IMR-90 (cell line): ENCODE measurements at regions not wholly inside any gene's neighbourhood (a gene's known extent, or its start where the extent isn't known, plus 50 kb on each side); places are given as distances from the start of the nearest gene placed in this dataset.

ENCODE experiments used
- ATAC-seq: fragments of 200-7000 bp; cut with Tn5 transposase; 2 replicates; pipeline ENCODE4 v1.9.1; 2020; ENCODE audit warnings: low read depth, mild to moderate bottlenecking, moderate library complexity
- BruUV-seq: library from RNA; stranded (reverse); fragments of 400-500 nt; replicated peaks from 2 replicates; lab custom pipeline; 2021; lab: Mats Ljungman, UMichigan
- CTCF ChIA-PET: fragments of 300-600 bp; formaldehyde crosslinking; extraction: SDS; loops from one replicate; lab custom pipeline; 2021; ENCODE audit warnings: antibody characterized with exemption; lab: Yijun Ruan, JAX
- POLR2A ChIA-PET: fragments of 300-600 bp; sonication (Branson Sonifier 250); formaldehyde crosslinking; loops from one replicate; lab custom pipeline; 2022; ENCODE audit warnings: antibody characterized with exemption; ENCODE audit not compliant: unreplicated experiment; lab: Charles Lee
- DNase-seq: peaks from one replicate; pipeline ENCODE4 v3.0.0; 2013
- H2AFZ ChIP-seq: replicated peaks from 2 replicates; pipeline ENCODE3; 2013; ENCODE audit warnings: low read length, mild to moderate bottlenecking; ENCODE audit not compliant: poor library complexity
- H2AK5ac ChIP-seq: 2 replicates; pipeline ENCODE4 v1.6.1; 2013; ENCODE audit warnings: low read depth, low read length, inconsistent platforms
- H2AK9ac ChIP-seq: replicated peaks from 2 replicates; pipeline ENCODE3; 2013; ENCODE audit warnings: mild to moderate bottlenecking, low read depth, low read length, moderate library complexity; ENCODE audit not compliant: poor library complexity
- H2BK120ac ChIP-seq: 2 replicates; pipeline ENCODE4 v1.6.1; 2013; ENCODE audit warnings: low read depth, low read length, inconsistent platforms
- H2BK15ac ChIP-seq: 3 replicates; pipeline ENCODE4 v1.6.1; 2013; ENCODE audit warnings: low read depth, low read length, inconsistent platforms
- H2BK20ac ChIP-seq: 2 replicates; pipeline ENCODE4 v1.6.1; 2013; ENCODE audit warnings: low read depth, mild to moderate bottlenecking, inconsistent platforms, low read length, moderate library complexity
- H2BK5ac ChIP-seq: 2 replicates; pipeline ENCODE4 v1.6.1; 2013; ENCODE audit warnings: mild to moderate bottlenecking, low read depth, low read length, inconsistent platforms; ENCODE audit not compliant: poor library complexity, severe bottlenecking
- H3K14ac ChIP-seq: replicated peaks from 2 replicates; pipeline ENCODE4 v1.6.1; 2013; ENCODE audit warnings: low read depth, low read length, inconsistent platforms
- H3K18ac ChIP-seq: 2 replicates; pipeline ENCODE4 v1.6.1; 2013; ENCODE audit warnings: low read depth, low read length, control low read depth
- H3K23ac ChIP-seq: 2 replicates; pipeline ENCODE4 v1.6.1; 2013; ENCODE audit warnings: low read depth, low read length, inconsistent platforms
- H3K27ac ChIP-seq: 2 replicates; pipeline ENCODE4 v1.5.1; 2013; ENCODE audit warnings: mild to moderate bottlenecking, control low read depth, low read length; ENCODE audit not compliant: insufficient read depth
- H3K27me3 ChIP-seq: 2 replicates; pipeline ENCODE4 v1.6.1; 2013; ENCODE audit warnings: low read length; ENCODE audit not compliant: control insufficient read depth, insufficient read depth
- H3K36me3 ChIP-seq: 2 replicates; pipeline ENCODE4 v1.6.1; 2013; ENCODE audit warnings: low read length, mixed read lengths; ENCODE audit not compliant: control insufficient read depth, insufficient read depth
- H3K4ac ChIP-seq: 2 replicates; pipeline ENCODE4 v1.6.1; 2013; ENCODE audit warnings: low read depth, low read length, inconsistent platforms
- H3K4me1 ChIP-seq: 2 replicates; pipeline ENCODE4 v1.6.1; 2013; ENCODE audit warnings: low read length, mixed read lengths; ENCODE audit not compliant: control insufficient read depth, insufficient read depth
- H3K4me2 ChIP-seq: 2 replicates; pipeline ENCODE4 v1.6.1; 2013; ENCODE audit warnings: low read depth, mild to moderate bottlenecking, control low read depth, low read length, moderate library complexity
- H3K4me3 ChIP-seq: 2 replicates; pipeline ENCODE4 v1.5.1; 2013; ENCODE audit warnings: low read depth, mild to moderate bottlenecking, control low read depth, low read length, moderate library complexity; ENCODE audit not compliant: insufficient read depth
- H3K56ac ChIP-seq: 2 replicates; pipeline ENCODE4 v1.6.1; 2013; ENCODE audit warnings: low read length, inconsistent platforms; ENCODE audit not compliant: insufficient read depth; ENCODE audit errors: extremely low read depth
- H3K79me1 ChIP-seq, 2 experiments: 2 replicates each; pipeline ENCODE4 v1.6.1; 2013; ENCODE audit warnings: low read length in 2 of 2, inconsistent platforms in 1 of 2, low read depth in 1 of 2
- H3K9ac ChIP-seq: 2 replicates; pipeline ENCODE4 v1.6.1; 2013; ENCODE audit warnings: low read depth, low read length, control low read depth
- H3K9me1 ChIP-seq: 2 replicates; pipeline ENCODE4 v1.6.1; 2013; ENCODE audit warnings: low read length, inconsistent platforms; ENCODE audit not compliant: insufficient read depth
- H3K9me3 ChIP-seq: 2 replicates; pipeline ENCODE4 v1.6.1; 2013; ENCODE audit warnings: low read length; ENCODE audit not compliant: control insufficient read depth, insufficient read depth
- H4K20me1 ChIP-seq: 2 replicates; pipeline ENCODE4 v1.6.1; 2013; ENCODE audit warnings: low read length, inconsistent platforms; ENCODE audit not compliant: insufficient read depth
- H4K5ac ChIP-seq: 2 replicates; pipeline ENCODE4 v1.6.1; 2013; ENCODE audit warnings: mild to moderate bottlenecking, low read depth, low read length, control low read depth
- H4K8ac ChIP-seq, 2 experiments: 2 replicates each; pipeline ENCODE4 v1.6.1; 2013; ENCODE audit warnings: low read depth in 2 of 2, low read length in 2 of 2, control low read depth in 1 of 2, inconsistent platforms in 1 of 2
- H4K91ac ChIP-seq: 2 replicates; pipeline ENCODE4 v1.6.1; 2013; ENCODE audit warnings: low read depth, low read length, inconsistent platforms; ENCODE audit not compliant: insufficient read depth
- BHLHE40 ChIP-seq: fragments of 150-350 bp; IDR thresholded peaks from 2 replicates; pipeline ENCODE4 v1.6.1; 2016; ENCODE audit warnings: mild to moderate bottlenecking, low read depth, low read length
- CHD1 ChIP-seq: IDR thresholded peaks from 2 replicates; pipeline ENCODE4 v1.6.1; 2012; ENCODE audit warnings: low read depth, low read length, improper control_type of control experiment
- FOS ChIP-seq: fragments of 150-350 bp; IDR thresholded peaks from 2 replicates; pipeline ENCODE4 v1.6.1; 2016; ENCODE audit warnings: low read depth, low read length
- MXI1 ChIP-seq: IDR thresholded peaks from 2 replicates; pipeline ENCODE4 v1.6.1; 2012; ENCODE audit warnings: low read depth, mild to moderate bottlenecking, low read length, moderate library complexity, borderline replicate concordance
- NFE2L2 ChIP-seq: fragments of 150-350 bp; IDR thresholded peaks from 2 replicates; pipeline ENCODE4 v1.6.1; 2016; ENCODE audit warnings: low read depth, mild to moderate bottlenecking, low read length
- POLR2A ChIP-seq: IDR thresholded peaks from 2 replicates; pipeline ENCODE4 v1.6.1; 2012; ENCODE audit warnings: mild to moderate bottlenecking, low read depth, low read length
- RAD21 ChIP-seq: IDR thresholded peaks from 2 replicates; pipeline ENCODE4 v1.6.1; 2012; ENCODE audit warnings: low read length, improper control_type of control experiment
- RCOR1 ChIP-seq: IDR thresholded peaks from 2 replicates; pipeline ENCODE4 v1.6.1; 2012; ENCODE audit warnings: mild to moderate bottlenecking, low read length, improper control_type of control experiment; ENCODE audit not compliant: insufficient replicate concordance
- RFX5 ChIP-seq: IDR thresholded peaks from 2 replicates; pipeline ENCODE4 v1.8.0; 2012; ENCODE audit warnings: low read depth, mild to moderate bottlenecking, low read length, moderate library complexity
- SMC3 ChIP-seq: fragments of 150-350 bp; IDR thresholded peaks from 2 replicates; pipeline ENCODE4 v1.6.1; 2016; ENCODE audit warnings: low read depth, mild to moderate bottlenecking, antibody characterized with exemption, low read length, moderate library complexity
- WGBS, 2 experiments: methylation state at CpG; one replicate each; pipeline versions ENCODE4 v1.1.5 to v1.1.7; 2013; ENCODE audit warnings: missing lambda C conversion rate in 2 of 2; ENCODE audit not compliant: insufficient read length in 1 of 2; ENCODE audit errors: extremely low coverage in 2 of 2; 5-methylcytosine and 5-hydroxymethylcytosine counted together
- dilution Hi-C: fragments of 300-500 bp; cut with HindIII; formaldehyde crosslinking; loops from one replicate; pipeline ENCODE4 v1.14.3; 2018; ENCODE audit warnings: low sequenced_read_pairs; ENCODE audit not compliant: unreplicated experiment
- in situ Hi-C: fragments of 300-500 bp; cut with MboI; formaldehyde crosslinking; loops from 3 replicates; pipeline ENCODE4 v1.14.3; 2019; ENCODE audit warnings: low sequenced_read_pairs, inconsistent platforms, mixed read lengths
- intact Hi-C: fragments of 100-400 bp; cut with micrococcal nuclease; formaldehyde crosslinking; loops from 2 replicates; pipeline ENCODE4 v1.10.0; 2022
- TF ChIP-seq, protein P1 (sequence below): conservative IDR thresholded peaks from 2 replicates; pipeline ENCODE4 v1.5.1; 2012; ENCODE audit warnings: mild to moderate bottlenecking, low read depth, low read length, improper control_type of control experiment
- TF ChIP-seq, protein P2 (sequence below): fragments of 150-350 bp; IDR thresholded peaks from 2 replicates; pipeline ENCODE4 v1.6.1; 2016; ENCODE audit warnings: low read depth, mild to moderate bottlenecking, low read length, moderate library complexity, borderline replicate concordance

DNA sequence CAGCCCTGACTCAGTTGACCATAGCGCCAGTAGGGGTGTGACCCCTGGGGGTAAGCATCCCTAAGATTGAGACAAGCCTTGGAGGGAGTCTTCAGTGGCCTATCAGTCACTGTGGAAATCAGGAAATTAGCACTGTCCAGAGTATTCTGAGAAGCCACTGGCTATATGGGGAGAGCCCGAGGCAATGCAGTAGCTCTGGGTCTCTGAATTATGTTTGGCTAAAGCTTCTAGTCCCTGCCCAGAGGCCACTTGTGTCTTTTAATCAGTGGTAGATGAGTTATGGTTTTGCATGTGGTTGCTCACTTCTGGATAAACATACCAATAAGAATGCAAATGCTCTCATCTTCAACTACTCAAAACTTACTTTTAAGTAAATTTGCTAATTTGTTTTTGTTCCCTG, 100.6 kb upstream of the TOX3 start:
- Histone ChIP-seq H3K27ac (no peak overlapping the region), H3K4me3 (no peak overlapping the region), H2BK5ac (no peak overlapping the region), H3K36me3 (no peaks in the 10 kb centered on the region), H4K91ac (no peak overlapping the region), H2AK9ac (no peak overlapping the region), H3K4me2 (no peak overlapping the region), H2BK15ac (no peak overlapping the region), H3K18ac (no peak overlapping the region), H3K23ac (no peak overlapping the region), H3K27me3 (no peaks in the 10 kb centered on the region), H3K4ac (no peak overlapping the region), H3K9me1 (no peaks in the 10 kb centered on the region), H2AFZ (no peak overlapping the region), H4K8ac (no peak overlapping the region), H3K9me3 (peaks cover 11% of the 10 kb centered on the region), H3K4me1 (no peaks in the 10 kb centered on the region), H4K5ac (no peak overlapping the region), H2AK5ac (no peak overlapping the region), H3K56ac (no peak overlapping the region), H2BK120ac (no peak overlapping the region), H2BK20ac (no peak overlapping the region), H3K79me1 (no peaks in the 10 kb centered on the region), H3K9ac (no peak overlapping the region), H3K14ac (no peak overlapping the region), H4K20me1 (no peaks in the 10 kb centered on the region)
- ChIA-PET CTCF (no interaction called here), POLR2A (no interaction called here)
- dilution Hi-C loops: no loop called here
- in situ Hi-C loops: no loop called here
- TF ChIP-seq RCOR1 (no peak), POLR2A (no peak), MXI1 (no peak), FOS (no peak), RAD21 (no peak), SMC3 (no peak), BHLHE40 (no peak), NFE2L2 (no peak), CHD1 (no peak), RFX5 (no peak)
- TF ChIP-seq, protein P1, sequence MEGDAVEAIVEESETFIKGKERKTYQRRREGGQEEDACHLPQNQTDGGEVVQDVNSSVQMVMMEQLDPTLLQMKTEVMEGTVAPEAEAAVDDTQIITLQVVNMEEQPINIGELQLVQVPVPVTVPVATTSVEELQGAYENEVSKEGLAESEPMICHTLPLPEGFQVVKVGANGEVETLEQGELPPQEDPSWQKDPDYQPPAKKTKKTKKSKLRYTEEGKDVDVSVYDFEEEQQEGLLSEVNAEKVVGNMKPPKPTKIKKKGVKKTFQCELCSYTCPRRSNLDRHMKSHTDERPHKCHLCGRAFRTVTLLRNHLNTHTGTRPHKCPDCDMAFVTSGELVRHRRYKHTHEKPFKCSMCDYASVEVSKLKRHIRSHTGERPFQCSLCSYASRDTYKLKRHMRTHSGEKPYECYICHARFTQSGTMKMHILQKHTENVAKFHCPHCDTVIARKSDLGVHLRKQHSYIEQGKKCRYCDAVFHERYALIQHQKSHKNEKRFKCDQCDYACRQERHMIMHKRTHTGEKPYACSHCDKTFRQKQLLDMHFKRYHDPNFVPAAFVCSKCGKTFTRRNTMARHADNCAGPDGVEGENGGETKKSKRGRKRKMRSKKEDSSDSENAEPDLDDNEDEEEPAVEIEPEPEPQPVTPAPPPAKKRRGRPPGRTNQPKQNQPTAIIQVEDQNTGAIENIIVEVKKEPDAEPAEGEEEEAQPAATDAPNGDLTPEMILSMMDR: no peak
- TF ChIP-seq, protein P2, sequence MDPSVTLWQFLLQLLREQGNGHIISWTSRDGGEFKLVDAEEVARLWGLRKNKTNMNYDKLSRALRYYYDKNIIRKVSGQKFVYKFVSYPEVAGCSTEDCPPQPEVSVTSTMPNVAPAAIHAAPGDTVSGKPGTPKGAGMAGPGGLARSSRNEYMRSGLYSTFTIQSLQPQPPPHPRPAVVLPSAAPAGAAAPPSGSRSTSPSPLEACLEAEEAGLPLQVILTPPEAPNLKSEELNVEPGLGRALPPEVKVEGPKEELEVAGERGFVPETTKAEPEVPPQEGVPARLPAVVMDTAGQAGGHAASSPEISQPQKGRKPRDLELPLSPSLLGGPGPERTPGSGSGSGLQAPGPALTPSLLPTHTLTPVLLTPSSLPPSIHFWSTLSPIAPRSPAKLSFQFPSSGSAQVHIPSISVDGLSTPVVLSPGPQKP: no peak
- intact Hi-C loops: no loop called here
- ATAC-seq (no peak), DNase-seq (no peak)
- WGBS, 2 experiments: 88% methylated on average over 1 of the region's 2 CpGs; no CpG with 5 or more reads in 1 of the 2 experiments
- no TSS peak for BruUV-seq
